ENCODE measurements at regions not wholly inside any gene's neighbourhood (a gene's known extent, or its start where the extent isn't known, plus 50 kb on each side); places are given as distances from the start of the nearest gene placed in this dataset.

- TF ChIP-seq, protein P1, sequence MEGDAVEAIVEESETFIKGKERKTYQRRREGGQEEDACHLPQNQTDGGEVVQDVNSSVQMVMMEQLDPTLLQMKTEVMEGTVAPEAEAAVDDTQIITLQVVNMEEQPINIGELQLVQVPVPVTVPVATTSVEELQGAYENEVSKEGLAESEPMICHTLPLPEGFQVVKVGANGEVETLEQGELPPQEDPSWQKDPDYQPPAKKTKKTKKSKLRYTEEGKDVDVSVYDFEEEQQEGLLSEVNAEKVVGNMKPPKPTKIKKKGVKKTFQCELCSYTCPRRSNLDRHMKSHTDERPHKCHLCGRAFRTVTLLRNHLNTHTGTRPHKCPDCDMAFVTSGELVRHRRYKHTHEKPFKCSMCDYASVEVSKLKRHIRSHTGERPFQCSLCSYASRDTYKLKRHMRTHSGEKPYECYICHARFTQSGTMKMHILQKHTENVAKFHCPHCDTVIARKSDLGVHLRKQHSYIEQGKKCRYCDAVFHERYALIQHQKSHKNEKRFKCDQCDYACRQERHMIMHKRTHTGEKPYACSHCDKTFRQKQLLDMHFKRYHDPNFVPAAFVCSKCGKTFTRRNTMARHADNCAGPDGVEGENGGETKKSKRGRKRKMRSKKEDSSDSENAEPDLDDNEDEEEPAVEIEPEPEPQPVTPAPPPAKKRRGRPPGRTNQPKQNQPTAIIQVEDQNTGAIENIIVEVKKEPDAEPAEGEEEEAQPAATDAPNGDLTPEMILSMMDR (IDR thresholded peaks at IDR 0.05; ENCODE audit: low read depth, low read length): no peak
- no peaks in the 10 kb centered on the region for H3K27me3 ChIP-seq (ENCODE audit: control insufficient read depth, insufficient read depth, low read length)
- no peaks in the 10 kb centered on the region for H3K9me3 ChIP-seq (ENCODE audit: control insufficient read depth, insufficient read depth, low read length)
- CTCF ChIA-PET: no interaction called here
- no peak overlapping the region for H3K4me3 ChIP-seq (ENCODE audit: low read depth, low read length)
- POLR2A ChIA-PET: interaction anchor here (0.6 kb wide), 1 partner anchor 354 kb away, joined by 6 read pairs; no protein-coding TSS in a partner anchor
- no peak overlapping the region for H3K27ac ChIP-seq (ENCODE audit: low read depth, low read length)
- no peak for DNase-seq (ENCODE audit: low read depth, low spot score)
These were observed 69.4 kb downstream of the TOMM20 start for GRCh38 chr1:235059221-235059620.

- Histone ChIP-seq H3K27ac (ENCODE audit: low read depth, low read length) (no peak overlapping the region), H3K27me3 (ENCODE audit: control insufficient read depth, insufficient read depth, low read length) (no peaks in the 10 kb centered on the region), H3K9me3 (ENCODE audit: control insufficient read depth, insufficient read depth, low read length) (no peaks in the 10 kb centered on the region), H3K4me3 (ENCODE audit: low read depth, low read length) (no peak overlapping the region)
- POLR2A ChIA-PET: interaction anchor here (0.6 kb wide), 1 partner anchor 355 kb away, joined by 6 read pairs; no protein-coding TSS in a partner anchor
- no peak for DNase-seq (ENCODE audit: low read depth, low spot score)
- TF ChIP-seq, protein P1 (IDR thresholded peaks at IDR 0.05; ENCODE audit: low read depth, low read length): no peak
- CTCF ChIA-PET: no interaction called here
These were observed 69.9 kb downstream of the TOMM20 start for GRCh38 chr1:235058695-235059094.

DNA sequence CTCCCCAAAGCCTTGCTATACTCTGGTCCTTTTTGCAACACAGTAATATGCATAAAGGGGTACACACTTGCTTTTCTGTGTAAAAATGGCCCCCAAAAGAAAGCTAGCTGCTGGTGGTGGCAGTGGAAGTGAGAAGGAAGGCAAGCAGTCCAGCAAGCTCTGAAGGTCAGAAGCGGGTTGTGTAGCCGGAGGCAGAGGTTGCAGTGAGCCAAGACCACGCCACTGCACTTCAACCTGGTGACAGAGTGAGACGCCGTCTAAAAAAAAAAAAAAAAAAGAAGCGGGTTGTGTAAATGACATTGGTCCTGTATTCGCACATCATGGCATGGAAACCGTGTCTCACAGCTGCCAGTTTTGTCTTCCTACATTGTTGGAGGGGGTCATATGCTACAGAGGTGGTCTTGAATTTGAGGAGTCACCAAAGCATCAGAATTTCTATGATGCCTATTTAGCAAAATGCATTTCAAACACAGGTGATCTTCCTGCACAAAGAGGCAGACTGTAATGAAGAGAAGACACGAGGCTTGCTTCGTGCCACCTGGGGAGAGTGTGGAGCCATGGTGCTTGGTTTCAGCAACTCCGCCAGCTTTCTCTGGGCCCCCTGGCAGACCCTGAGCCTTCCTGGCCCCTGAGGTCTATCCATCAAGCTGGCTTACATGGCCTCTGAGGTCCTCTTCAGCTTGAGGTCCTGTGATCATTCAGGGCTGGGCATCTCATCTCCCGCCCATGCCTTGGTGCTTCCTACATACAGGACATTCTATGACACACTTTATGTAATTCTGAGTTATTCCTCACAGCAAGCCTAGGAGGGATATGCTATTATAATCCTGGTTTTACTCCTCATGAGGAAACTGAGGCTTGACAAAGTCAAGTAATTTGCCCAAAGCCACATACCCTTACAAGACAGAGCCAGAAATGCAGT, 71.0 kb downstream of the TOMM20 start:
- no peak for DNase-seq (ENCODE audit: low read depth, low spot score)
- Histone ChIP-seq H3K4me3 (ENCODE audit: low read depth, low read length) (no peak overlapping the region), H3K27ac (ENCODE audit: low read depth, low read length) (no peak overlapping the region), H3K27me3 (ENCODE audit: control insufficient read depth, insufficient read depth, low read length) (no peaks in the 10 kb centered on the region), H3K9me3 (ENCODE audit: control insufficient read depth, insufficient read depth, low read length) (no peaks in the 10 kb centered on the region)
- CTCF ChIA-PET: no interaction called here
- POLR2A ChIA-PET: no interaction called here
- TF ChIP-seq, protein P1 (IDR thresholded peaks at IDR 0.05; ENCODE audit: low read depth, low read length): no peak

DNA sequence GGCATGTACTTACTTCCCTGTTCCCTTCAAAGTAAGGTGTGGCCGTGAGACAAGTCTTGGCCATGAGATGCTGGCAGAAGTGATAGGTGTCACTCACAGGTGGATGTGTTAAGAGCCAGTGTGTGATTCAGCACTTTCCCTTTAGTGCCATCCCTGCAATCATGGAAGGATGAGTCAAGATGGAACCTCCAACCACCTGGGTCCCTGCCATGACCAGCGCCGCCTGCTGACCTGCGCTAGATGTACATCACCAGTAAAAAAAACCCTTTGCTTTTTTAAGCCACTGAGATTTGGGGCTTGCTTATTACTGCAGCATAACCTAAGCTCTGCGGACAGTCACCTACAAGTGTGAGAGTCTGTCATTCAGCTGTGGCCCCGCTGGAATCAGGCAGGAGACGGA, 71.7 kb downstream of the TOMM20 start:
- ChIA-PET CTCF (no interaction called here), POLR2A (no interaction called here)
- TF ChIP-seq, protein P1 (IDR thresholded peaks at IDR 0.05; ENCODE audit: low read depth, low read length): no peak
- H3K27me3 ChIP-seq (ENCODE audit: control insufficient read depth, insufficient read depth, low read length): no peaks in the 10 kb centered on the region
- no peak for DNase-seq (ENCODE audit: low read depth, low spot score)
- no peak overlapping the region for H3K4me3 ChIP-seq (ENCODE audit: low read depth, low read length)
- no peak overlapping the region for H3K27ac ChIP-seq (ENCODE audit: low read depth, low read length)
- H3K9me3 ChIP-seq (ENCODE audit: control insufficient read depth, insufficient read depth, low read length): no peaks in the 10 kb centered on the region

DNA sequence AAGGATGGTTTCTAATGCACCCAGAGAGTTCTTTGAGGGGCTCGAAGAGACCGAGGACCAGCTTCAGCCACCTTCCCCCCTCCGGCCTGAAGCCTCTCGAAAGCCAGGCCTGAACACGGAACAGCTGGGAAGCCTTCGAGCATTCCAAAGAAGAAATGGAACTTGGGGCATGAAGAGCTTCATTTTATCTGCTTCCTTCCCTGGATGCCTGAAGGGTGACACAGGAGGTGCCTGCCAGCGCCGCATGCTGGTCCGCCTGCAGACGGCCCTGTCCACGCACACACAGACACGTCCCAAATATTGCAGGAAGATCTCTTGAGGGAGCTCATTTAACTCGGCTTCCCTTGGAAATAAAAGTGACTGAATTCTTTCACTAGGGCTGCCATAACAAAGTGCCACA, 73.7 kb downstream of the TOMM20 start:
- Histone ChIP-seq H3K27ac (ENCODE audit: low read depth, low read length) (no peak overlapping the region), H3K9me3 (ENCODE audit: control insufficient read depth, insufficient read depth, low read length) (no peaks in the 10 kb centered on the region), H3K4me3 (ENCODE audit: low read depth, low read length) (no peak overlapping the region), H3K27me3 (ENCODE audit: control insufficient read depth, insufficient read depth, low read length) (no peaks in the 10 kb centered on the region)
- TF ChIP-seq, protein P1 (IDR thresholded peaks at IDR 0.05; ENCODE audit: low read depth, low read length): no peak
- ChIA-PET POLR2A (interaction anchor here (0.9 kb wide), 1 partner anchor 92 kb away, joined by 5 read pairs; no protein-coding TSS in a partner anchor), CTCF (interaction anchor here (1.0 kb wide), 1 partner anchor 556 kb away, joined by 3 read pairs; no protein-coding TSS in a partner anchor)
- DNase-seq (ENCODE audit: low read depth, low spot score): no peak

Measured in AG04450 (cell line).